ENCODE measurements at regions not wholly inside any gene's neighbourhood (a gene's known extent, or its start where the extent isn't known, plus 50 kb on each side); places are given as distances from the start of the nearest gene placed in this dataset.

DNA sequence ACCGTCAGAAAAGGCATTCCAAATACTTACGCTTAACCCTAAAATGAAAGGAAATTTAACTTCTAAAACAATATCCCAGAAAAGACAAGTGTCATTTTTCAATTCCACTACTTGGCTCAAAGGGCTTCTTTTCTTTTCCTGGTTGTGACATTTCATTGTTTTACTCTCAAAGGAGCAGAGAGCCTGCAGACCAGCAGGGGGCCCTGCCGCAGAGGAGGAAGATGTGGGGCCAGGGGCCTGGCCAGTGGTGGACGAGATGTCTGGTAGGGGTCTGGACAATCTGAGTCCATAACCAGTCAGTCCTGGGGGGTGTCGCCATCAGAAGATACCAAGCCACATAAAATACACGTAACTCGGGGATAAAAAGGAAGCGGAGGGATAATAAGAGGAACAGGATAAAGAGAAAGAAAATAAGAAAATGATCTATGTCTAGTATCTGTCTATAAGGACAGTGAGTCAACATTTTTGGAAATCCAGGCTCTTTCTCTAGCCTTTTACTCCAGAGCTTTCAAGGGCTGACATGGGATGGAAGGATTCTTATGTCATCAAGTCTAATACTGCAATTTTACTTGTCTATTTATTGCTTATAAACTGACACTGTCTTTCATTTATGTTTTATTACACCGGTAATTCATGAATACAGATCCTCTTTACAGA lies 54.2 kb upstream of the ARHGEF3 start:
- Histone ChIP-seq H3K4me3 (ENCODE audit: extremely low read depth, insufficient read depth, low read length, poor library complexity, severe bottlenecking) (no peak overlapping the region), H3K36me3 (ENCODE audit: control insufficient read depth, insufficient read depth, low read length) (no peaks in the 10 kb centered on the region), H3K9me3 (ENCODE audit: control insufficient read depth, low read length) (no peaks in the 10 kb centered on the region), H3K4me1 (ENCODE audit: control insufficient read depth, insufficient read depth, low read length, poor library complexity, severe bottlenecking) (peaks cover 31% of the 10 kb centered on the region), H3K27ac (ENCODE audit: low read depth, low read length, severe bottlenecking) (peak overlapping the region; percentile 62)
- WGBS, 2 experiments (ENCODE audit: insufficient coverage in 2 of 2), result 73 to 98% methylated on average over 4 to 5 of the region's 9 CpGs

DNA sequence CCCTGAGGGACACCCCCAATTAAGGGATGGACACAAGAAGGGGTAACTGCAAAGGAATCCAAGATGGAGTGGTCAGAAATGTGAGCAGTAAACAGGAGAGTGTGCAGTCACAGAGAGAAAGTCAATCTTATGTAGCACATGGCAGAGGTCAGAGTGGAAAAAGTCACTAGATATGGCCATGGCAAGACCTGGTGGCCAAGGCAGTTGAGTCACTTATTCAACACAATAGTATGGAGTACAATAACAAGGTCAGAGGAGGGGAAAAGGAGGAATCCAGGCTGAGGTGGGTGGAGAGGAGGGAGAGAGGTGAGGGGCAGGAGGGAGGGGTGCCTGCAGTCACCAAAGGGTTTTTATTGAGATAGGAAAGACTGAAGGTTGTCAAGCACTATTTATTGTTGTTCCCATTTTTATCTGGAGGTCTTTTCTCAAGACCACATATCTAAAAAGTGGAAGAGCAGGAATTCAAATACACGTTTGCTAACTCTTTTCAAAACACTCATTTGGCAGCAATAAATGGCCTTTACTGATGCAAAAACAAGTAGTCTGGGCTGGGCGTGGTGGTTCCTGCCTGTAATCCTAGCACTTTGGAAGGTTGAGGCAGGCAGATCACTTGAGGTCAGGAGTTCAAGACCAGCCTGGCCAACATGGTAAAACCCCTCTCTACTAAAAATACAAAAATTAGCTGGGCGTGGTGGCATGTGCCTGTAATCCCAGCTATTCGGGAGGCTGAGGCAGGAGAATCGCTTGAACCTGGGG lies 53.3 kb upstream of the ARHGEF3 start:
- H3K36me3 ChIP-seq (ENCODE audit: control insufficient read depth, insufficient read depth, low read length), result no peaks in the 10 kb centered on the region
- no peak overlapping the region for H3K4me3 ChIP-seq (ENCODE audit: extremely low read depth, insufficient read depth, low read length, poor library complexity, severe bottlenecking)
- WGBS, 2 experiments (ENCODE audit: insufficient coverage in 2 of 2), result 89 to 95% methylated on average over 3 to 4 of the region's 5 CpGs
- H3K9me3 ChIP-seq (ENCODE audit: control insufficient read depth, low read length), result no peaks in the 10 kb centered on the region
- H3K4me1 ChIP-seq (ENCODE audit: control insufficient read depth, insufficient read depth, low read length, poor library complexity, severe bottlenecking), result peaks cover 25% of the 10 kb centered on the region
- no peak overlapping the region for H3K27ac ChIP-seq (ENCODE audit: low read depth, low read length, severe bottlenecking)

DNA sequence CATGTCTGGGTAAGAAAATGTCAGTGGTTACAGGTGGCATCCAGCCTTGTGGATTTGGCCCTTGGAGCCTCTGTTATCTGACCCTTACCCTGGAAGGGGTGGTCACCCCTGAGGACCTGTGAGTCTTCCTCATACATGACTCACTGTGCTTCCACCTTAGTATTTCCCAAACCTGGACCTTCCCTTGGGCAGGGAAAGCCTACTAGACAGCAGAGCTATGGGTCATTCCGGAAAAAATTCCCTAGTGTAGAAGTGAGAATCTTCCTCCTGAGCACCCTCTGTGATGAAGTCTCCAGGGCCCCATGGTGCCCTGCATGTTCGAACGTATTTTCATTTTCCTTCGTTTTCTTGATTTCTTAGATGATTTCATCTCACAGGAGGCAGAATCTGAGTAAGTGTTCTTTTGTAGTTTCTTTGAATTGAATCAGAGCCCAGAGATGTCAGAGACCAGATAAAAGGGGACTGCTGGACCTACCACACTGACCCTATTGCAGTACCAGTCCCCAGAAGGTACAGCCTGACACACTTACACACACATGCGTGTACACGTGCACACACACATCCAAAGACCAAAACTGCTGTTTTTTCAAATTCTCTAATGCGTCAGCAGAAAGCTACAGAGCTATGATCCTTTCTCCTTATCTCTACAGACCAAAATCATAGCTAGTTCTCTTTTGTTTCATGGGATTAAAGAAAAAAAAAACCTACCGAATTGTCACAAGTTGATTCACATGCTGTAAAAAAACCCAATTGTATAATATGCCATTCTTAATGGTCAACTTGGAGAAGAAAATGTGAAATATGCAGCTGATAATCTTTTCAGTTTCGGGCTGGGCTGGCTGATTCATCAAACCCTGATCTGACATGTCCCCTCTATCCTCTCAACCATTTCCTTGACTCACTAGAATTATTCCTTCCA lies 50.5 kb upstream of the ARHGEF3 start:
- Histone ChIP-seq H3K36me3 (ENCODE audit: control insufficient read depth, insufficient read depth, low read length) (no peaks in the 10 kb centered on the region), H3K4me3 (ENCODE audit: extremely low read depth, insufficient read depth, low read length, poor library complexity, severe bottlenecking) (no peak overlapping the region), H3K27ac (ENCODE audit: low read depth, low read length, severe bottlenecking) (no peak overlapping the region), H3K9me3 (ENCODE audit: control insufficient read depth, low read length) (no peaks in the 10 kb centered on the region), H3K4me1 (ENCODE audit: control insufficient read depth, insufficient read depth, low read length, poor library complexity, severe bottlenecking) (peaks cover 21% of the 10 kb centered on the region)
- WGBS, 2 experiments (ENCODE audit: insufficient coverage in 2 of 2), result 60 to 99% methylated on average over 1 to 5 of the region's 9 CpGs

Data from mesodermal cell (in vitro differentiated cells).